ENCODE measurements at regions not wholly inside any gene's neighbourhood (a gene's known extent, or its start where the extent isn't known, plus 50 kb on each side); places are given as distances from the start of the nearest gene placed in this dataset.

DNA sequence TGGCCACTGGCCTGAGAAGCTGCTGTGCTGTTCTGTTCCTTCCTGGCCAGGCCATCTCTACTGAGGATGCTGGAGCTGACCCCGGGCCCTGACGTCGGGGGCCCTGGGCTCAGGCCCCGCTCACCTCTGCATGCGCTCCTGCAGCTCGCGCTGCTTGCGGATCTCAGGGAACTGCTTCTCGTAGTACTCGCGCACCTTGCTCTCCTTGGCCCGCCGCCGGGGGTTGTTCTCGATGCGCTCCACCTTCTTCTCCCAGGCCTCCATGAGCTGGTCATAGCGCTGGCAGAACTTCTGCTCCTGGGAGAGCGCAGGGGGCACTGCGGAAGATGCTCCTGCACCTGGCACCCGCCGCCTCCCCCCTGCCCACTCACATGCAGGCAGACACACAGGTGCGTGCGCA lies 135.6 kb downstream of the RFLNA start:
- no peak for DNase-seq (ENCODE audit: low spot score)

DNA sequence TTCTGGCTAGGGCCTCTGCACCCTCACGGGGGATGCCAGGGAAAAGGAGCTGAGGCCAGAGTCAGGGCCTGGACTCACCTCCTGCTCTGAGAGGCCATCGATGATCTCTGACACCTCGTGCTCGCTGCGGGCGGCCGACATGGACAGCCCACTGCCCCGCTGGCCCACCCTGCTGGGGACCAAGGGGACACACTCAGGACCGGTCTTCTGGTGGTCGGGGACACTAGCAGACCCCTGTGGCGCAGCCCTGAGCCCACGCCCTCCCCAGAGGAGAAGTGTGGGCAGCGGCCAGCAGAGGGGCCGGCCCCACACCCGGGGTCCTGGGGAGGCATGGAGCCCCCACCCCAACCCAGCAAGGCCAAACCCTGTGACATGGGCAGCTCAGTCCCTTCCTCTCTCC lies 134.6 kb downstream of the RFLNA start:
- DNase-seq (ENCODE audit: low spot score): no peak

DNA sequence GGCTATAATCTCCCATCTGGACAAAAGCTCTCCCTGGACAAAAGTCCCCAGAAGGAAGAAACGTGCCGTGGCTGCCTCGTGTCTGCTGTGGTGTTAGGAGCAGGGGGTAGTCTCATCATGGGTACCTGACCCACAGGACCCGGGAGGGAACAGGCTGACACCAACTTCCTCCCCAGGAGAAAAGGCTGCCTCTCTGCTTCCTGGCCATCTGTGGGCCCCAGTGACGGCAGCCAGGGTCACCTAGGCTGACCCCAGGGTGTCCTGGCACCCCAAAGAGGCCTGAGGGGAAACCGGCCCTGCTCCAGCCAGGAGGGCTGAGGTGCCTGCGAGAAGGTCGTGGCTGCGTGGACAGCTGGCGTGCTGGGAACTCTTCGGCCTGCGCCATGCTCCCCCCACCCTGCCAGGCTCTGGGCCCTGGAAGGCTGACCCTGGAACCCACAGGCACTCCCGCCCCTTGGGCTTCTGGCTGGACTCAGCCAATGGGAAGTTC lies 133.9 kb downstream of the RFLNA start:
- DNase-seq (ENCODE audit: low spot score): no peak

- no peak for DNase-seq (ENCODE audit: low spot score)
These were observed 133.4 kb downstream of the RFLNA start for GRCh38 chr12:124428136-124428791.

GRCh38 chr12:124426594-124427555 lies 132.0 kb downstream of the RFLNA start:
- no peak for DNase-seq (ENCODE audit: low spot score)

DNA sequence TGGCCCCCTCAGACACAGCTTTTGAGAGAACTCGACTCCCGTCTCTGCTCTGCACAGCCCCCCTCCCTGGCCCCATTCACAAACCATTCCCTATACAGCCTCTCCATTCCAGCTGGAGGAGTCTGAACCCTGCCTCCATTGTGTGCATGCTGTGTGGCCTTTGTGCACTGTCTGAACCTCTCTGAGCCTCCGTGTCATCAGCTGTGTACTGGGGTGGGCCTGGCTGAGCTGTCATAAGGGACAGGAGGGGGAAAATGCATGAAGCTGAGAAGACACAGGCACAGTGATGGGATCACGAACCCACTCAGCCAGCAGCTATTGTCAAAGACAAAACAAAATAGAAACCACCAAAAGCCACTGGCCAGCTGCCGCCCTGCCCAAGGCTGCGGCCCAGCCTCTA lies 130.8 kb downstream of the RFLNA start:
- no peak for DNase-seq (ENCODE audit: low spot score)

- no peak for DNase-seq (ENCODE audit: low spot score)
These were observed 129.6 kb downstream of the RFLNA start for GRCh38 chr12:124424516-124424905.

- no peak for DNase-seq (ENCODE audit: low spot score)
These were observed 129.0 kb downstream of the RFLNA start for GRCh38 chr12:124423761-124424515.

DNA sequence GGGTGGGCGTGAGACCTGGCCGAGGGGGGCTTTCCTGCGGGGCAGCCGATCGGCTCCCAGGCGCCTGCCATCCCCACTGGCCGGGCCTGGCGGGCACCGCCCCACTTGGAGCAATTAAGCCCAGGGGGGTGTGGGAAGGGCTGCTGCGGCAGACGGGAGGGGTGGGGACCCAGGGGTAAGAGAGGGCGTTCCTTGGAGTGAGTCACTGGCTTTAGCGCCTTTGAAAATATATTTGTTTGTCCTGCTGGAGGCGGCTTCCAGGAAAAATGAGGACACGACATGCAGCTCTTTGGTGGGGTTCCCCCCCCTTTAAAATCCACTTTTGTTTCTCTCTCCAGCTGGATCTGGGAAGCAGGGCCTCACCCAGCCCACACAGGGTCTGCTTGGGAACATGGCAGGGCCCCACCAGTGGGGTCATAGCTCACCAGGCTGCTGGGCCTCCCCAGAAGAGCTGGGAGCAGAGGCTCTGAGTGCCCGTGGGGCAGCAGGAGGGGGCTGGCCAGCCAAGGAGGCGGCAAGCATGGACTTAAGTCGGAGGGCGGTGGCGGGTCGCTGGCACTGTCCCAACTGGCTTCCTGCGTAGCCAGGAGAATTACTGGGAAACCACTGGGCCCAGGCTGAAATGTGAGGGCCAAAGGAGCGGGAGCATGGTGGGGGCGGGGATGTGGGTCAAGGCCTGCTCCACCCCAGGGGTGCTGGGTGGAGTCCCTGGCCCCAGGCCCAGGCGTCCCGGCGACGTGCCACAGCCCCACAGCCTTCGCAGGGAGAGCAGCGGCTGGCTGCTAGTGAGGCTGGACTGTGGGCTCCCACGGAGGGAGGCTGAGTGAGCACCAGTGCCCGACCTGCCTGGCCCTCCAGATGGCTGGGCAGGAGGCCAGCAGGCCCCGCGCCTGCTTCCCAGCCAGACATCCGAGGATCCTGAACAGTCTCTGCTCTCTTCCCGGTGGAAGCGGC lies 128.0 kb downstream of the RFLNA start:
- DNase-seq (ENCODE audit: low spot score): no peak

- no peak for DNase-seq (ENCODE audit: low spot score)
These were observed 127.3 kb downstream of the RFLNA start for GRCh38 chr12:124422142-124422569.

- no peak for DNase-seq (ENCODE audit: low spot score)
These were observed 126.2 kb downstream of the RFLNA start for GRCh38 chr12:124420996-124421674.

DNA sequence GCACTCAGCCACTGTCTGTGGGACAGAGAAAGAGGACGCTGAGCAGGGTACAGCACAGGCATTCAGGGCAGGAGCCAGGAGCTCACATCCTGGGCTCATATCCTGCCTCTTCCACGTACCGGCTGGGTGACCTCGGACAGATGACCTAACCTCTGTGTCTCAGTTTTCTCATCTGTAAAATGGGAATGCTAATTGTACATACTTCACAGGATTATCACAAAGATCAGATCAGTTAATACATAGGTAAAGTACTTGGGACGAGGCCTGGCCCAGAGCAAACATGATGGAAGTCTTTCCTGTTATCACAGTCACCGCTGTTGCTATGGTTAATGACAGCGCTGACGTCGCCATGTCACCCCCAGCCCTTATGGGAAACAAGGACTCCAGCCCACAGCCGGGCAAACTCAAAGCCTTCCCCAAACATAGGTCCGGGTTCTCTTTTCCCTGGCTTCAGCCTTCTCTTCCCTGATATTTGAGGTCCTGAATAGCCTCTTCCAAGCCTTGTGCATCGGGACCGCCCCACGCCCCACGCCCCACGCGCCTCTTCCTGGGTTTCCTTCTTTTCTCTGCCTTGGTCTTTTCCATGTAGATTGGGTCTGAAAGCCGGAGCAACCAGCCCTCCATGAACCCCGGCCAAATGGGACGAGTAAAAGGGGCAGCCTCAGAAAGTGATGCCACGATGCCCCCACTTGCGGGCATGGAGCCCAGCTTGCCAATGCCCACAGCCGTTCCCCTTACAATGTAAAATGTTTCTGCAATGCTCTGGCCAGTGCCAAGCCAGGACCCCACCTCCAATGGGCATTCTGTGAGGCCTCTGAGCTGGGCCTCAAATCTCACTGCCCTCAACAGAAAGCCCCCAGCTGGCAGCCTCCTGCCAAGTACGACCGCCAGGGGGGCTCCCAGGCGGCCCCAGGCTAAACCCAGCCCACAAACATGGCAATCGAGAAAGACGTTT lies 125.4 kb downstream of the RFLNA start:
- DNase-seq (ENCODE audit: low spot score): no peak

DNA sequence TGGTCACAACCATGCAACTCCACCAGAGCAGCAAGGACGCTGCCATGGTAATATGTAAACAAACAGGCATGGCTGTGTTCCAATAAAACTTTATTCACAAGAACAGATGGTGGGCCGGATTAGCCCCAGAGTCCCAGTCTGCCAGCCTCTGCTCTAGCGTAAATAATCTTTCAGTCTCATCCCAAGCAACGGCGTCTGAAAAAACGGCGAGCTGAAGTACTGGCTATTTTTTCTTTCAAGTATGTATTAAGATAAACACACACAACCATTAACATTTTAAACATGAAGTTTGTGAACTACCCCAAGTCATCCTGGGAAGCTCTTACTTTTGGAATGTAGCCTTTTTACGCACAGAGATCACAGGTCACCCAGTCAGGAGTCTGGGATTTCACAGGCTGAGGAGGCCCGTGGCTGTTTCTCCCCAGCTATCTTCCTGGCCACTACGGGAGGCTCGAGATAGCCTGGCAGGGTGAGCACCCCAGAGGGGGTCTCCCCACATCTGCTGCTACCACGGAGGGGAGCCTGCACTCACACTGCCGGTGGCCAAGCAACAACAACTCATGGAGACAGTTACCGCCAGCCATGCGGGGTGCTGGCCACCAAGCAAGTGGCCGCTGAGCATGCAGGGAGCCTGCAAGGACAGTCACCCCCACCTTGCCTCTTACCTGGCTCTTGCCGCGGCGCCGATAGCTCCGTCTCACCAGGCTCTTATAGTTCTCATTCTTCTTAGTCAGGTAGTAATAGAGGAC lies 124.6 kb downstream of the RFLNA start:
- no peak for DNase-seq (ENCODE audit: low spot score)

DNA sequence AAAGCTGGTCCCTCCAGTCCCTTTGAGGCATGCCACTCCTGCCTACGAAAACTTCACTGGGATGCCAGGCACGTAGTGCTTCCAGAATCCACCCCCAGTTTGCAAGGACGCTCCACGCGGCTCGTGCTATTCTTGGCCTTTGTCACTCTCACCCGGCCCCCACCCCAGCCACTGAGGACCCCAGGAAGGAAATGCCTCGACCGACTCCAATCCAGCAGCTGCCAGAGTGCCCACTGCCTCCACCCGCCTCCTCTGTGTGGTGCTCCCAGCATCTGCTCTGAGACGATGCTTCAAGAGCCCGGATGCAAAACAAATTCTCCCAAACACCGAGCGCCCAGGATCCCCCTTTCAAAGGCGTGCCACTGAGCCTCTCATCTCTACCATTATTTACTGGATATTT lies 123.9 kb downstream of the RFLNA start:
- no peak for DNase-seq (ENCODE audit: low spot score)

DNA sequence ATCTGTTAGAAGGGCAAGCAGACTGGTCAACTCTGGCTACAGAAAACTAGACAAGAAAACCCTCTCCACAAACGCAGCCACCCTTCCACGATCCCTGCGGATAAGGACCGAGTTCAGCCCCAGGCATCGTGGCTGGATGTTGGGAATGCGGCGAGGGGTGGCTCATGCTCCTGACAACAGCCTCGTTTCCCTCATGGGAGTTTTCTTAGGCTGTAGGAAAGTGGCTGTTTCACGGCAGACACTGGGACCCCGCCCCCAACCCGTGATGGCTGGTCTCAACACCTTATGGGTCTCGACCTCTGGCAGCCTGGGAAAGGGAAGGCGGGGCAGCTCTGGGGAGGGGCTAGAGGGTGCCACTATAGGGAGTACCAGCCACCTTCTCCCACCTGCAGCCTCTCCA lies 123.3 kb downstream of the RFLNA start:
- DNase-seq (ENCODE audit: low spot score): no peak

GRCh38 chr12:124416516-124417395 lies 121.9 kb downstream of the RFLNA start:
- DNase-seq (ENCODE audit: low spot score): no peak

- DNase-seq (ENCODE audit: low spot score): no peak
These were observed 120.2 kb downstream of the RFLNA start for GRCh38 chr12:124415064-124415463.

GRCh38 chr12:124413915-124414314 lies 119.0 kb downstream of the RFLNA start:
- DNase-seq (ENCODE audit: low spot score): no peak
